ENCODE measurements at regions not wholly inside any gene's neighbourhood (a gene's known extent, or its start where the extent isn't known, plus 50 kb on each side); places are given as distances from the start of the nearest gene placed in this dataset.

DNA sequence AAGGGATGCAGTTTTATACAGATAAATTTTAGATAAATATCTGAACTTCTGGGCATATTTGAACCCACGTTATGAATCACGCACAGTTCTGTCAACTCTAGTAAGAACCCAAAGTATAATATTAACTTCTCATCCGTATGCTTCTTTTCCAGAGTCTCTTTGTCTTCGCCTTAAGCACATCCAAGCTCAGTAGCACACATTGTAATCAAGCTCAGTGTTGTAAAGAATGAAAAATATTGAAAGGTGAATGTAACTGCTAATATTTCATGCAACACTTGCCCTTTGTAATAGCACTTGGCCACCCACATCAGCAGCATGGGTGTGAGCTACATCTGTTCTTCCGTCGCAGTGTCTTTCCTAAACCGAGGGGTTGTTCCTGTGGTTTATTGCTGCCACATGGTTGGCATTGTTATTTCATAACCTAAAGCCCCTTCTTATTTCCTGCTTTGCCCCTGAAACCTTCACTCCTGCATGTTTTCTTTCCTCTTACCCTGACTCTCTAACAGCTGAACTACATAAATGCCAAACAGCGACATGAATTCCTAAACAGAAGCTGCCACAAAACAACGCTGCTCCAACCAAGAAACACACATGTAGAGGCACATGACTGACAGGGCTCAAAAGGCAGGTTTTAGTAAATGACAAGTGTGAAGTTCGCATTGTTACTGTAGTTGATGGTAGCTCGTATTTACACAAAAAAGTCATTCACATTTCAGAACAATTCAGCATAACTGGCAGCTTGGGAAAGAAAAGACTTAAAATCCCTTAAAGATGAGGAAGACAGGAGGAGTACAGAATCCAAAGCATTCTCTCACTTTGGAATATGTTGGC lies 190.1 kb upstream of the MEF2C start:
- no peak overlapping the region for H3K27ac ChIP-seq
- TF ChIP-seq, protein P1, sequence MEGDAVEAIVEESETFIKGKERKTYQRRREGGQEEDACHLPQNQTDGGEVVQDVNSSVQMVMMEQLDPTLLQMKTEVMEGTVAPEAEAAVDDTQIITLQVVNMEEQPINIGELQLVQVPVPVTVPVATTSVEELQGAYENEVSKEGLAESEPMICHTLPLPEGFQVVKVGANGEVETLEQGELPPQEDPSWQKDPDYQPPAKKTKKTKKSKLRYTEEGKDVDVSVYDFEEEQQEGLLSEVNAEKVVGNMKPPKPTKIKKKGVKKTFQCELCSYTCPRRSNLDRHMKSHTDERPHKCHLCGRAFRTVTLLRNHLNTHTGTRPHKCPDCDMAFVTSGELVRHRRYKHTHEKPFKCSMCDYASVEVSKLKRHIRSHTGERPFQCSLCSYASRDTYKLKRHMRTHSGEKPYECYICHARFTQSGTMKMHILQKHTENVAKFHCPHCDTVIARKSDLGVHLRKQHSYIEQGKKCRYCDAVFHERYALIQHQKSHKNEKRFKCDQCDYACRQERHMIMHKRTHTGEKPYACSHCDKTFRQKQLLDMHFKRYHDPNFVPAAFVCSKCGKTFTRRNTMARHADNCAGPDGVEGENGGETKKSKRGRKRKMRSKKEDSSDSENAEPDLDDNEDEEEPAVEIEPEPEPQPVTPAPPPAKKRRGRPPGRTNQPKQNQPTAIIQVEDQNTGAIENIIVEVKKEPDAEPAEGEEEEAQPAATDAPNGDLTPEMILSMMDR (IDR thresholded peaks at IDR 0.05), result no peak
- TF ChIP-seq ZFX (IDR thresholded peaks at IDR 0.05; ENCODE audit: borderline replicate concordance), result no peak

DNA sequence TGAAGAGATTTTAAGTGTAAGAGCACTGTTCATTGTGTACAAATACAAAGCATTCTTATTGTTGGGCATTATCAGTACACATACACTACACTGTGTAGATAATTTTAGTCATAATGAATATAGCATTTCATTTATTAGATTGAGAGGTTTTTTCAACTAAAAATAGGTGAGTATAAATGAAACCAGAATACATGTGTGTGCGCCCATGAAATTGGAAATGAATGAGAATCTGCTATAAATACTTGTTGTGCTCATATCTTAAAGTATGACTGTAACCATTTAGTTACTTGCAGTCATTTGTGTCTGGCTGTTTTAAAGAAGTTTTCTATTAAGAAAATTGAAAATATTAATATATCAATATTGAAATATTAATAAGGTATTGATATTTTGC lies 189.0 kb upstream of the MEF2C start:
- TF ChIP-seq ZFX (IDR thresholded peaks at IDR 0.05; ENCODE audit: borderline replicate concordance), result no peak
- TF ChIP-seq, protein P1 (IDR thresholded peaks at IDR 0.05), result no peak
- H3K27ac ChIP-seq, result no peak overlapping the region

DNA sequence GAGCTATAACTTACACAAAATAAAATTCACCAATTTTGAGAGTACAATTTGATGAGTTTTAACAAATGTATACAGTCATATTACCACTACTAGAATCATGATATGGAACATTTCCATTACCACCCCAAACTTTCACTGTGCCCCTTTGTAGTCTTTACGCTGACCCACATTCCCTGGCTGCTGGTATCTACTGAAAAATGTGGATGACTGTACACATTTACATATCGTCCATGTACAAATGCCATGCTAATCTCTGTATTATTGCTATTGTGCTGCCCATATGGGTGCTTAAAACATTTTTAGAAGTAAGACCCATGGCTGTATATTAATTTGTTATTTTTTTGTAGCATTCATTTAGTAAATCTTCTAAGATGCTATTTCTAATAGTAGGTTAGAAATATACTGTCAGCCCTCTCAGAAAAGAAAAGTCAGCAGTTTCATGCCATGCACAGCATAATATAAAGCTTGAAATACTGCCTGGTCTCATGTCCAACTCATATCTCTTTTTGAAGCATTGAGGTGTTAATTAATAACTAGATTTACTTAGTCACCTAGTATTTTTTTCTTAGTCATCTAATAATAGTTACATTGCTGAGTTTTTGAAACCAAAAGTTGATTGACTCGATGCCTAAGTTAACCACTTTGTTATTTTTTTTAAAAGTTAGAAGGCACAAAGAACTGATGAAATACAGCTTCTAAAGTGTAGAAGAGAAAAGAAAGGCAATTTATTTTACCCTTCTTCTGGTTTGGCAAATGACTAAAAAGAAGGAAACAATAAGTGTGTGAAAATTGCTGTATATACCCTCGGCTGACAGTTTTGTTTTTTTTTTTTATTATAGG lies 188.3 kb upstream of the MEF2C start:
- H3K27ac ChIP-seq, result no peak overlapping the region
- TF ChIP-seq, protein P1 (IDR thresholded peaks at IDR 0.05), result no peak
- TF ChIP-seq ZFX (IDR thresholded peaks at IDR 0.05; ENCODE audit: borderline replicate concordance), result no peak

DNA sequence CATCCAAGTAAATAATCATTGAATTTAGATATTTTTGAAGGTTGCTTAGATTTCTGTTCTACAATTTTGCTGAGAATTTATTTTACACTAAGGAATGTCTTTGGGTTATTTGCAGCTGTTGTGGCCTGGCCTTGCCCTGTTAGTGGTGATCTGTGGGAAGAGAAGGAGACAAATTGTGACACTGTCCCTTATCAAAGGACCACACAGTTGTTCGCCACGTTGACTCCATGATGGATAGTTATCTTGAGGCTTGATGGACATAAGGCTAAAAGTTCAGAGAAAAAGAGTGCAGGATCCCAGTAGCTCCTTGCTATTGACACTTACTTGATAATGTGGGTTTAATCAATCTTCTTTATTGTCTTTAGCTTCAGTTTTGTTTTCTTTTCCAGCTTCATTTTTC lies 186.6 kb upstream of the MEF2C start:
- no peak for TF ChIP-seq ZFX (IDR thresholded peaks at IDR 0.05; ENCODE audit: borderline replicate concordance)
- TF ChIP-seq, protein P1 (IDR thresholded peaks at IDR 0.05), result no peak
- no peak overlapping the region for H3K27ac ChIP-seq

DNA sequence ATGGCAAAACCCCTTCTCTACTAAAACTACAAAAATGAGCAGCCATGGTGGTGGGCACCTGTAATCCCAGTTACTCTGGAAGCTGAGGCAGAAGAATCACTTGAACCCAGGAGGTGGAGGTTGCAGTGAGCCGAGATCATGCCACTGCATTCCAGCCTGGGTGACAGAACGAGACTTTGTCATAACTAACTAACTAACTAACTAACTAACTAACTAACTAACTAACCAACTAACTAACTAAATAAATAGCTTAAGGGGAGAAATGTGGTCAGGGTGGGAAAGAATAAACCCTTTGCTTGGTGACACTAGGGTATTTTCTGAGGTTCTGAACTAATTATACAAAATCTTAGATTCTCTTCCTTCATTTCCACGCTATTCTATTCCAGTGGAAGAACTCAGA lies 184.4 kb upstream of the MEF2C start:
- no peak overlapping the region for H3K27ac ChIP-seq
- TF ChIP-seq, protein P1 (IDR thresholded peaks at IDR 0.05), result no peak
- TF ChIP-seq ZFX (IDR thresholded peaks at IDR 0.05; ENCODE audit: borderline replicate concordance), result no peak

DNA sequence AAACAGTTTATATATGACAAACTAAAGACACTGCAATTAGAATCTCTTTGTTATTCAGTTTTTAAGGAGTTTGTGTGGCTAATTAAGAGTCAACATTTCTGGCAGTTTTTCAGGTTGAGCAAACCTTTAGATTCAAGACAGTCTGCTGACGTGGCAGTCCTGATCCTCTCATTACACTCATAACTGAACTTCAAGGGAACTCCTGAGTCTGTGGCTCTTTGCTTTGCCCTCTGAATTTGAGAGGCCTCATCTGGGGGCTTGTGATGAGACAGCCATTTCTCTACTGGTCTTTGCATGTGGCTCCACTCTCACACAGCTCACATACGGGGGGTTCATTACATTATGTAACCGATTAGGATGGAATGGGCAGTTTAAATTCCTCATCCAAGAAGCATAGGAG lies 182.9 kb upstream of the MEF2C start:
- TF ChIP-seq, protein P1 (IDR thresholded peaks at IDR 0.05), result no peak
- TF ChIP-seq ZFX (IDR thresholded peaks at IDR 0.05; ENCODE audit: borderline replicate concordance), result no peak

DNA sequence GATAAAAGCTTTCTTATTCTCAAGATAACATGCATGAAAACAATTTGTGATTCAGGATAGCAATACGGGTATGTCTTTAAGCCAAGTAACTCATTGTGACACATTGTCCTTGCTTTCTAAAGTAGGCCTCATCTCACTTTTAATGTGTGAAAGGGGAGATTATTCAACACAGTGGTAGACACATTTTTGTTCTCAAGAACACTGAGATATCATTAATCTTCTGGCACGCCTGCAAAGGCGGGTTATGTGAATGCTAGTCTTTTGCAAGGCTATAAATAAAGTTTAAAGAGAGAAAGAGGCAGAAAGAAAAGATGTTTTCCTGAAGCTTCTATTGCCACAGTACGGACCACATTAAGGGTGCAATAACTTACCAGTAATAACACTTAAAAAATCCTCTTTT lies 181.8 kb upstream of the MEF2C start:
- TF ChIP-seq, protein P1 (IDR thresholded peaks at IDR 0.05), result no peak
- TF ChIP-seq ZFX (IDR thresholded peaks at IDR 0.05; ENCODE audit: borderline replicate concordance), result no peak
- no peak overlapping the region for H3K27ac ChIP-seq

More for the DNA sequence above, 182.9 kb upstream of the MEF2C start:
- H3K27ac ChIP-seq, result no peak overlapping the region
